ENCODE measurements at regions not wholly inside any gene's neighbourhood (a gene's known extent, or its start where the extent isn't known, plus 50 kb on each side); places are given as distances from the start of the nearest gene placed in this dataset.

- Mint-ChIP-seq H3K27ac (ENCODE audit: unreplicated experiment) (no peak overlapping the region), H3K36me3 (ENCODE audit: unreplicated experiment) (no peaks in the 10 kb centered on the region), H3K27me3 (ENCODE audit: unreplicated experiment) (no peaks in the 10 kb centered on the region), H3K4me1 (ENCODE audit: low read depth, unreplicated experiment) (peaks cover 19% of the 10 kb centered on the region), H3K9me3 (ENCODE audit: unreplicated experiment) (peaks cover 3% of the 10 kb centered on the region), H3K4me3 (ENCODE audit: unreplicated experiment) (no peak overlapping the region)
- no peak for DNase-seq
- TF ChIP-seq CTCF (IDR thresholded peaks at IDR 0.05; ENCODE audit: partially characterized antibody, unreplicated experiment), result no peak
Measured at GRCh38 chr16:79296491-79296890, 304.0 kb downstream of the MAF start.

GRCh38 chr16:79295746-79296145 lies 304.8 kb downstream of the MAF start:
- no peaks in the 10 kb centered on the region for H3K27me3 Mint-ChIP-seq (ENCODE audit: unreplicated experiment)
- peaks cover 19% of the 10 kb centered on the region for H3K4me1 Mint-ChIP-seq (ENCODE audit: low read depth, unreplicated experiment)
- peaks cover 1% of the 10 kb centered on the region for H3K9me3 Mint-ChIP-seq (ENCODE audit: unreplicated experiment)
- no peak overlapping the region for H3K27ac Mint-ChIP-seq (ENCODE audit: unreplicated experiment)
- no peaks in the 10 kb centered on the region for H3K36me3 Mint-ChIP-seq (ENCODE audit: unreplicated experiment)
- no peak overlapping the region for H3K4me3 Mint-ChIP-seq (ENCODE audit: unreplicated experiment)
- no peak for DNase-seq
- TF ChIP-seq CTCF (IDR thresholded peaks at IDR 0.05; ENCODE audit: partially characterized antibody, unreplicated experiment), result no peak

GRCh38 chr16:79295162-79295561 lies 305.4 kb downstream of the MAF start:
- Mint-ChIP-seq H3K27me3 (ENCODE audit: unreplicated experiment) (no peaks in the 10 kb centered on the region), H3K36me3 (ENCODE audit: unreplicated experiment) (no peaks in the 10 kb centered on the region), H3K9me3 (ENCODE audit: unreplicated experiment) (no peaks in the 10 kb centered on the region), H3K4me3 (ENCODE audit: unreplicated experiment) (no peak overlapping the region), H3K27ac (ENCODE audit: unreplicated experiment) (no peak overlapping the region), H3K4me1 (ENCODE audit: low read depth, unreplicated experiment) (peaks cover 19% of the 10 kb centered on the region)
- DNase-seq, result no peak
- TF ChIP-seq CTCF (IDR thresholded peaks at IDR 0.05; ENCODE audit: partially characterized antibody, unreplicated experiment), result no peak

- no peaks in the 10 kb centered on the region for H3K36me3 Mint-ChIP-seq (ENCODE audit: unreplicated experiment)
- H3K27ac Mint-ChIP-seq (ENCODE audit: unreplicated experiment), result no peak overlapping the region
- H3K9me3 Mint-ChIP-seq (ENCODE audit: unreplicated experiment), result no peaks in the 10 kb centered on the region
- no peak for DNase-seq
- H3K27me3 Mint-ChIP-seq (ENCODE audit: unreplicated experiment), result no peaks in the 10 kb centered on the region
- no peak for TF ChIP-seq CTCF (IDR thresholded peaks at IDR 0.05; ENCODE audit: partially characterized antibody, unreplicated experiment)
- peaks cover 16% of the 10 kb centered on the region for H3K4me1 Mint-ChIP-seq (ENCODE audit: low read depth, unreplicated experiment)
- no peak overlapping the region for H3K4me3 Mint-ChIP-seq (ENCODE audit: unreplicated experiment)
Measured at GRCh38 chr16:79294568-79294967, 306.0 kb downstream of the MAF start.

GRCh38 chr16:79293836-79294460 lies 306.6 kb downstream of the MAF start:
- Mint-ChIP-seq H3K27ac (ENCODE audit: unreplicated experiment) (no peak overlapping the region), H3K9me3 (ENCODE audit: unreplicated experiment) (no peaks in the 10 kb centered on the region), H3K4me3 (ENCODE audit: unreplicated experiment) (no peak overlapping the region), H3K27me3 (ENCODE audit: unreplicated experiment) (no peaks in the 10 kb centered on the region), H3K4me1 (ENCODE audit: low read depth, unreplicated experiment) (peaks cover 18% of the 10 kb centered on the region), H3K36me3 (ENCODE audit: unreplicated experiment) (peaks cover 4% of the 10 kb centered on the region)
- TF ChIP-seq CTCF (IDR thresholded peaks at IDR 0.05; ENCODE audit: partially characterized antibody, unreplicated experiment), result no peak
- DNase-seq, result no peak

Data from glutamatergic neuron (in vitro differentiated cells).